Brain microvascular endothelial cell (primary cell): ENCODE measurements at regions not wholly inside any gene's neighbourhood (a gene's known extent, or its start where the extent isn't known, plus 50 kb on each side); places are given as distances from the start of the nearest gene placed in this dataset.

Experiments
- DNase-seq: peaks from one replicate; pipeline ENCODE4 v3.0.0-alpha.2; 2020
- H3K27ac ChIP-seq: fragments of 250-450 bp; sonication (Bioruptor Pico); 2 replicates; pipeline ENCODE4 v1.5.1; 2020; ENCODE audit warnings: mild to moderate bottlenecking, moderate library complexity
- H3K27me3 ChIP-seq: fragments of 250-450 bp; sonication (Bioruptor Pico); replicated peaks from 2 replicates; pipeline ENCODE4 v1.5.1; 2020; ENCODE audit warnings: mild to moderate bottlenecking
- H3K36me3 ChIP-seq: fragments of 250-450 bp; sonication (Bioruptor Pico); replicated peaks from 2 replicates; pipeline ENCODE4 v1.5.1; 2020; ENCODE audit warnings: mild to moderate bottlenecking
- H3K4me3 ChIP-seq: 2 replicates; pipeline ENCODE4 v1.5.1; 2011; ENCODE audit warnings: low read depth, mild to moderate bottlenecking, control low read depth, low read length, moderate library complexity
- in situ Hi-C: cut with HindIII; loops from 2 replicates; pipeline ENCODE4 v1.10.0; 2017; ENCODE audit warnings: low sequenced_read_pairs, low pct_ligation_motif_present
- TF ChIP-seq, protein P1 (sequence below): IDR thresholded peaks from 2 replicates; pipeline ENCODE4 v1.5.1; 2011; ENCODE audit warnings: low read depth, mild to moderate bottlenecking, moderate library complexity, low read length, control low read depth, inconsistent platforms; ENCODE audit errors: missing control alignments

DNA sequence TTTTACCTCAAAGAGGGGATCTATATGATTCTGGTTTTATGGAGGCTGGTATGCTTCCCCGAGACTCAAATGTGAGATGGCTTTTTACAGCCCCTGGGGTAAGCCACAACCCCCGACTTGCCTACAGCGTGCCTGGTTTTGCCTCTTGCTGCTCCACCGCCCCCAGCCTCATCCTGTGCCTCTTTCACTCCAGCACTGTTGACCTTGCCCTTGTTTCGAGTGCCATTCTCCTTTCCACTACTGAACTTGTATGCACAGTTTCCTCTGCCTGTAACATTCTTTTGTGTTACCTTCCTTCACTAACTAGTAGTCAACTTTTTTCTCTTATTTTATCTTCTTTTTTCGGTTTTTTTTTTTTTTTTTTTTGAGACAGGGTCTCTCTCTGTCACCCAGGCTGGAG, 219.0 kb upstream of the ZBED5 start:
- TF ChIP-seq, protein P1, sequence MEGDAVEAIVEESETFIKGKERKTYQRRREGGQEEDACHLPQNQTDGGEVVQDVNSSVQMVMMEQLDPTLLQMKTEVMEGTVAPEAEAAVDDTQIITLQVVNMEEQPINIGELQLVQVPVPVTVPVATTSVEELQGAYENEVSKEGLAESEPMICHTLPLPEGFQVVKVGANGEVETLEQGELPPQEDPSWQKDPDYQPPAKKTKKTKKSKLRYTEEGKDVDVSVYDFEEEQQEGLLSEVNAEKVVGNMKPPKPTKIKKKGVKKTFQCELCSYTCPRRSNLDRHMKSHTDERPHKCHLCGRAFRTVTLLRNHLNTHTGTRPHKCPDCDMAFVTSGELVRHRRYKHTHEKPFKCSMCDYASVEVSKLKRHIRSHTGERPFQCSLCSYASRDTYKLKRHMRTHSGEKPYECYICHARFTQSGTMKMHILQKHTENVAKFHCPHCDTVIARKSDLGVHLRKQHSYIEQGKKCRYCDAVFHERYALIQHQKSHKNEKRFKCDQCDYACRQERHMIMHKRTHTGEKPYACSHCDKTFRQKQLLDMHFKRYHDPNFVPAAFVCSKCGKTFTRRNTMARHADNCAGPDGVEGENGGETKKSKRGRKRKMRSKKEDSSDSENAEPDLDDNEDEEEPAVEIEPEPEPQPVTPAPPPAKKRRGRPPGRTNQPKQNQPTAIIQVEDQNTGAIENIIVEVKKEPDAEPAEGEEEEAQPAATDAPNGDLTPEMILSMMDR, result no peak
- Histone ChIP-seq H3K4me3 (no peak overlapping the region), H3K27me3 (no peaks in the 10 kb centered on the region), H3K36me3 (no peaks in the 10 kb centered on the region), H3K27ac (no peak overlapping the region)
- in situ Hi-C loops, result no loop called here
- DNase-seq, result no peak

DNA sequence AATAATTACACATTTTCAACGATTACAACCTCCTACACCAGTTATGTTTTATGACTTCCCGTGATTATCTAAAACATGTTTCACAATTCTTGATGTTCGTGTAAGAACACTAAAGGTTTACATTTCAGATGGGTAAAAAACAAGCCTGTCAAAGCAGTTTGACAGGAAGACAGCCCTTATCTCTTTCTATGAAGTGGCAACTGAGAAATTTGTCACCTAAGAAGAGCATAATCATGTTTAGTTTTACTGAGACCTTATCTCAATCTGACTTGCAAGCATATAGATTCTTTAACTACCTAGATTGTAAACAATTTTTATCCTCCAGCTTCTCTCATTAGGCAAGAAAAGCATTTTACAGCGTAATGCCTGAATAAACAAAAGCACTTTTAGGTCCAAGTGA, 218.4 kb upstream of the ZBED5 start:
- Histone ChIP-seq H3K36me3 (no peaks in the 10 kb centered on the region), H3K4me3 (no peak overlapping the region), H3K27me3 (no peaks in the 10 kb centered on the region), H3K27ac (no peak overlapping the region)
- TF ChIP-seq, protein P1, result no peak
- DNase-seq, result no peak
- in situ Hi-C loops, result no loop called here

DNA sequence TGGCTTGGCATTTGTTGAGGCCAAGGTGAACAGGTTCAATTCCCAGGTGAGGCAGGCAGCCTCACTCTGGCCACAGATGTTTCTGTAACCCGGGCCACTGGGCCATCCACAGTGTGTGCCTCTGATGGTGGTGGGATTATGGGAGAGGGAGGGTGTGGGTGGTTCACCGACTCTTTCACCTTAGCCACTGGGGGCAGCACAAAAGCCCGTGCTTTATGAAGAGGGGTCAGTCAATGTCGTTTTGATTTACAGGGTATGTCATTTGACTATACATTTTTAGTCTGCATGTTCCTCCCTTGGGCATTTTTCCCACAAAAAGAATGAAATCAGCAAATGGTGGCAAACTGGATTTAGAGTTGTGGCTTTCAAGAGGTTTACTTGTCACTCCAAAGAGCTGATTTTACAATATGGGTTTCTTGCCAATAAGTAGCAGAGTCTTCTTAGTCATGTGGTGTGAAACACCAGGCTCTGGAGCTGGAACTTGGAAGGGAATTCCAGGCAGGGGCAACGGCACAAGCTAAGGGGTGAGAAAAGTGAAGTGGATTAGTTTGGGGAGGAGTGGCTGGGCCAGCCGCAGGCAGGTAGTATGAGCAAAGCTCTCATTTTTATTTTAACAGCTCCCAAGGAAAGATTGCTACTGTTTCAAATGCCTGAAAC, 217.8 kb upstream of the ZBED5 start:
- in situ Hi-C loops, result no loop called here
- Histone ChIP-seq H3K36me3 (no peaks in the 10 kb centered on the region), H3K27me3 (no peaks in the 10 kb centered on the region), H3K4me3 (no peak overlapping the region), H3K27ac (no peak overlapping the region)
- no peak for DNase-seq
- TF ChIP-seq, protein P1, result no peak

DNA sequence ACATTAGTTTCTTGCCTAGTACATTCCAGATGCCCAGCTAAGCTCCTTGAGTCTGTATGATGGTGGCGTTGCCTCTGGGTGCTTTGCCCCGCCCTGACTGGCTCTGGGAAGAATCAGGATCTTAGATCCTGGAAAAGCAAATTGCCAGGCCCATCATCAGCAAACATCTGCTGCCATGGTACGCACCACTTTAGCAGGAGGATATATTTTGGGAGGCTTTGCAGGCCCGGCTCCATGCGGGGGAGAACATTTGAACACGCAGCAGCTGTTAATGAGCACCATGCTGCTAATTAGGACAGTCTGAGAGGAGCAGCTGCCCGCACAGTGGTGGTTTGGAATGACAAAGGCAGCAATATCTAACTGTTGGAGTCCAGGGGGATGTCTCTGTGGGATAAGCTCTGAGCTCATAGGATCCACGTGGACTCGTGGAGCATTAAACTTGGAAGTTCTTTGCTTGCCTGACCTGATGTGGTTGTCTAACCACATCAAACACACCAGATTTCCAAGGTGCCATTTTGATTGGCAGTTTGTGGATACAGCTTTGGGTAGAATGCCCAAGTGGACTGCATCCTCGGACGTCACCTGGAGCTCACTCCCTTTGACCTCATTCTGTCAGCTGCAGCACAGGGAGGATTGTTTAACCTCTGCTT, 217.0 kb upstream of the ZBED5 start:
- no peak overlapping the region for H3K4me3 ChIP-seq
- DNase-seq, result no peak
- in situ Hi-C loops, result no loop called here
- no peaks in the 10 kb centered on the region for H3K36me3 ChIP-seq
- no peaks in the 10 kb centered on the region for H3K27me3 ChIP-seq
- TF ChIP-seq, protein P1, result no peak
- H3K27ac ChIP-seq, result no peak overlapping the region

DNA sequence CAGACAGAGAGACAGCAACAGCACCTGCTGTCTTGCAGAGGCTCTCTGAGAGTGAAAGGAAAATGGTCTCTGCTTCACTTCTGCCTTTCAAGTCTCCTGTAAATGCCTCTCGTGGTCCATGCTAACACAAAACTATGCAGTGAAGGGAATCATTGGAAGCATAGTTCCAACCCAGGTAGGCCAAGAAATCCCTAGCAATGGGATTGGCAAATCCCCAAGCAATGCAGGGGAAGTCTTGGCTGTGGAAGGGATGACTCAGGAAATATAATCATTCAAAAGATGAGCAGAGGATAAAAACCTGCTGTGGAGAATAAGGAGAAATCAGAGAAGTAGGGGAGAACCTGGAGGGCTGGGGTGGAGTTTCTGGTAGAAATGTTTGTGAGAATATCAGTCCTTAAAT, 216.1 kb upstream of the ZBED5 start:
- DNase-seq, result no peak
- no peak overlapping the region for H3K4me3 ChIP-seq
- TF ChIP-seq, protein P1, result no peak
- H3K27ac ChIP-seq, result no peak overlapping the region
- no peaks in the 10 kb centered on the region for H3K27me3 ChIP-seq
- no peaks in the 10 kb centered on the region for H3K36me3 ChIP-seq
- in situ Hi-C loops, result no loop called here
